AML-193 (cell line): ENCODE measurements at regions not wholly inside any gene's neighbourhood (a gene's known extent, or its start where the extent isn't known, plus 50 kb on each side); places are given as distances from the start of the nearest gene placed in this dataset.

Source experiments
- DNase-seq, 2 experiments: peaks; one replicate each; lab custom pipeline; 2025; lab: John Stamatoyannopoulos, UW

GRCh38 chr5:167790462-167791260 lies 500.8 kb upstream of the WWC1 start:
- no peak for DNase-seq

- no peak for DNase-seq
These were observed 498.9 kb upstream of the WWC1 start for GRCh38 chr5:167792514-167792913.

GRCh38 chr5:167793700-167794099 lies 497.7 kb upstream of the WWC1 start:
- no peak for DNase-seq

GRCh38 chr5:167794121-167794520 lies 497.3 kb upstream of the WWC1 start:
- DNase-seq, result no peak

- no peak for DNase-seq
These were observed 494.8 kb upstream of the WWC1 start for GRCh38 chr5:167796672-167797071.

DNA sequence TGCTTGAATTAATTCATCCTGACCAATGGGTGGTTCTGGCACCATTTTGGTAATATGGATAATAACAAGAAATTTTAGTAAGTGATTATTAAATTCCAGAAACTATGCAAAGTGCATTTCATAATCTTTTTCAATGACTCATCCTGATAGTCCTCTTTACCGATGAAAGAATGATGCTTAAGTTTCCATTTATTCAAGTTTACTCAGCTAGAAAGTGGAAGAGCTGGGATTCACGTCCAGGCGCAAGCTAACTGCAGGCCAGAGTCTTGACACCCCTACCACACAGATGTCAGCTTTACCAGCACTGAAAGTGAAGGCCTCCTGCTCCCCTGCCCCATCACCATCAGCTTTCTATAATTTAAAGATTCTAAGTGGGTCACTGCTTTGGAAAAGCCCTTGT lies 493.5 kb upstream of the WWC1 start:
- no peak for DNase-seq

- no peak for DNase-seq
These were observed 493.0 kb upstream of the WWC1 start for GRCh38 chr5:167798448-167798847.

DNA sequence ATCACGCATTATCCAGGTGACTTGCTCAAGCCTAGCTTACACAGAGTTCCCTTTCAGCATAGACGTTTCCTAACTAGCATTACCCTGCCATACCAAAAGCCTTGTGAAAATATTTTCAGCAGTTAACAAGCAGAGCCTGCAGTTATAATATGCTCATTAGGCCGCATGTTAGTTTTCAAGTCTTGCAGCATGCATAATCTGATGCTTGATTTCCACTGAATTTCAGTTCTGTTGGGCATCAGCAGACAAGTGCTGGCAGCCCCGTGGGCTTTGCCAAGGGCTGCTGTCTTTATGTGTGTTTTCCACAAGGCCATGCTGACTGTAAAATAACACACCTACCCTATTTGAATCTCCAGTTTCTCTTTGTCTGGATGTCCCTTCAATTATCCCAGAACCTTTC lies 491.0 kb upstream of the WWC1 start:
- DNase-seq, result no peak

DNA sequence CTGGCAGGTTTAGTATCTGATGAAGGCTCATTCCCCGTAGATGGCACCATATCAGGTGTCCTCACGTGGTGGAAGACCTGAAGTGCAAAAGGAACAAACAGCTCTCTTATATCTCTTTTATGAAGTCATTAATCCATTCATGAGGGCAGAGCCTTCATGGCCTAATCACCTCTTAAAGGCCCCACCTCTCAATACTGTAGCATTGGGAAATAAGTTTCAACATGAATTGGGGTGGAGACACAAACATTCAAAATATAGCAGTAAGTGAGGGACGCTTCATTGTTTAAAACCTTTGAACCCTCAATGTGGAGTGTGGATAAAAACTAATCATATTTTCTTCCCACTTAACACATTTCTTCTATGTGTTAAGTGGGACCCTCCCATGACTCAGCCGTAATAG lies 489.4 kb upstream of the WWC1 start:
- DNase-seq, result no peak

- DNase-seq, result no peak
These were observed 488.6 kb upstream of the WWC1 start for GRCh38 chr5:167802755-167803431.

DNA sequence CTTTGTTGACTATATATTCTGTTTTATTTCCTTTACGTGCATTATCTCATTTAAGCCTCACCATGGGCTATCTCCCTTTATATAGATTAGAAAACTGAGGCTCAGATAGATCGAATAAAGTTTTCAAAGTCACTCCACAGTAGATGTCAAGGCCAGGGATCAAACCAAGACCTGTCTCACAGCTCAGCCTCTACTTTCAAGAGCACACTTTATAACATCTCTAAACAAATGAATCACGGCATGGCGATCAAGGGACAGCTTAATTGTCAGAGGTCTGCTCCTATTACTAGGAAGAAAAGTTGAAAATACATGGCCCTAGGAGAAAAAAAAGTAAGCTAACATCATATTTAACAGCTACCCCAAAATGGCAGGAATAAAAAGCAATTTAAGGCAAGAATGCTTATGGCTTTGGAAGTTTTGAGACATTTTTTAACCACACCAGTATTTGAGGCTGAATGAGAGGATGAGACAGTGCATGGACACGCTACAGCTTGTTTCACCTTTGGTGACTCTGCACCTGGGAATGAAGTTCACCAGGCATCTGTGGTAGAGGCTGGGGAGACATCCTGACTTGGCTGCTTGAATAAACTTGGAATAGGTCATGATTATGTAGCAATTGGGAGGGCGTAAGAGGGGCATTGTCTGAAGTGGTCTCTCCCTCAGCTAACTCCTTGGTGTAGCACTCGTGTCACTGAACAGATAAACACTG lies 486.8 kb upstream of the WWC1 start:
- no peak for DNase-seq

GRCh38 chr5:167810573-167810972 lies 480.9 kb upstream of the WWC1 start:
- DNase-seq, result no peak

GRCh38 chr5:167812871-167813270 lies 478.6 kb upstream of the WWC1 start:
- no peak for DNase-seq

- no peak for DNase-seq
These were observed 478.1 kb upstream of the WWC1 start for GRCh38 chr5:167813389-167813788.

DNA sequence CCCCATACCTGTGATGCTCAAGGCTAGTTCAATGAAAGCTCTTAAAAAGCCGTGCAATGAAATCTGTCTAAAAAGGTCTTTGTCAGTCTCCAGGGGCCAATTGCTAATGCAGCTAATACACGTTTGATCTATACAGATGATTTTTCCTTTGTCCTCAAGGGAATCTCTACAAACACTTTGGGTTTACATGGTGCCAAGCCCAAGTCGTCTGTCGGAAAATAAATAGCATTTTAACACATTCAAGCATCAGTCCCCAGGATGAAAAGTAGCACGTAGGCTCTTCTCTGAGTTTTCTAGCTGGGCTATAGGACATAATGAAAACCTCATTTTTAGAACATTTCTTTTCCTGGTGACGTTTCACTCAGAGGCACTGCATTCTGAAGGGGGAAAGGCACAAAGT lies 477.4 kb upstream of the WWC1 start:
- no peak for DNase-seq

DNA sequence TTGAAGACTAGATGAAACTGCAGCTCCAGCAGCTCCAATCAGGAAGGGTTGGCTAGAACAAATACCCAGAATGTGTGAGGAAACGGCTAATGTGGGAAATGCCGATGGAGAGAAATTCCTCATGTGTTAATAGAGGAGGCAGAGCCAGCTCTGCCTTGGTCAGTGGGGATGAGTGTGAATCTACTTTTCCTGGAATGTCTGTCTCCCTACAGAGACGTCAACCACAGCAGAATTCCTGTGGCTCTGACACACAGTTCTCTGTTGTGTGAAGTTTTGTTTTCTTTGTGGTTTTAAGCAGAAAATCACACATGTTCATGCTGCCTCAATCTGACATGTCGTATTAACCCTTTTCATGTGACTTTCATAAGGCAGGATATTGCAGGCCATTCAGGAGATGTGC lies 476.6 kb upstream of the WWC1 start:
- no peak for DNase-seq

- peak; percentile 71 to 77 for DNase-seq
These were observed 475.1 kb upstream of the WWC1 start for GRCh38 chr5:167816354-167816753.

DNA sequence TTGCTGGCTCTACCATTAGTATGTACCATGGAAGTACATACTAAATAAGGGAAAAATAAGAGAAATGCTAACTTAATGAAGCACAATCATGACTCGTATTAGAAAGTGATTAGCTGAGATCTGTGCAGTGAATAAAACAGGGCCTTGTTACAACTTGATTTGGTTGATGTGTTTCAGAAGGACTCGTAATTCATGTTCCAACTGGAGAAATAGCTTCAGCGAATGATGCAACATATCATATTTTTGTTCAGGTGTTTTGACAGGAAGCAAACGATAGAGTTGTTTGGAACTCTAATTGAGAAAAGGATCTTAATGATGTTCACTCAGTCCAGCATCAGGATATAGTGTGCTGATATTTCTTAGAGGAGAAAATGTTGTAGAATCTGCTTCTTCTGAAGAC lies 474.6 kb upstream of the WWC1 start:
- no peak for DNase-seq

DNA sequence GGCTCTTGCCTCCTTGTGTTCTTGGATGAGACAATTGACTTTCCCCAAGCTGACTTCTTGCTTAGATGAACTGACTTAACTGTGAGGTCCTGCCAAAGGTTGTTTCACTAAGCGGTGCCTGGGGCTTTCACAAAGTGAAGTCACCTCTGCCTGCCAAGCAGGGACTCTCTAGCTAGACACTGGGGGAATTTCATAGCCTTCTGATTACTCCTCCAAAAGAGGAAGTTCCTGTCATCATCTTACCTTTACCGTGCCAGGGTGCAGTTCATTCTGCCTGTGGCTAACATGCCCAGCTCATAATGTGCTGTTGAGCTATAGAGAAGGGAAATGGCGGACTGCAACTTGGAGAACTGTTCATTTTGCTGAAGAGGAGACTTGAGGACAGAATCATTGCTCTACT lies 472.0 kb upstream of the WWC1 start:
- no peak for DNase-seq

DNA sequence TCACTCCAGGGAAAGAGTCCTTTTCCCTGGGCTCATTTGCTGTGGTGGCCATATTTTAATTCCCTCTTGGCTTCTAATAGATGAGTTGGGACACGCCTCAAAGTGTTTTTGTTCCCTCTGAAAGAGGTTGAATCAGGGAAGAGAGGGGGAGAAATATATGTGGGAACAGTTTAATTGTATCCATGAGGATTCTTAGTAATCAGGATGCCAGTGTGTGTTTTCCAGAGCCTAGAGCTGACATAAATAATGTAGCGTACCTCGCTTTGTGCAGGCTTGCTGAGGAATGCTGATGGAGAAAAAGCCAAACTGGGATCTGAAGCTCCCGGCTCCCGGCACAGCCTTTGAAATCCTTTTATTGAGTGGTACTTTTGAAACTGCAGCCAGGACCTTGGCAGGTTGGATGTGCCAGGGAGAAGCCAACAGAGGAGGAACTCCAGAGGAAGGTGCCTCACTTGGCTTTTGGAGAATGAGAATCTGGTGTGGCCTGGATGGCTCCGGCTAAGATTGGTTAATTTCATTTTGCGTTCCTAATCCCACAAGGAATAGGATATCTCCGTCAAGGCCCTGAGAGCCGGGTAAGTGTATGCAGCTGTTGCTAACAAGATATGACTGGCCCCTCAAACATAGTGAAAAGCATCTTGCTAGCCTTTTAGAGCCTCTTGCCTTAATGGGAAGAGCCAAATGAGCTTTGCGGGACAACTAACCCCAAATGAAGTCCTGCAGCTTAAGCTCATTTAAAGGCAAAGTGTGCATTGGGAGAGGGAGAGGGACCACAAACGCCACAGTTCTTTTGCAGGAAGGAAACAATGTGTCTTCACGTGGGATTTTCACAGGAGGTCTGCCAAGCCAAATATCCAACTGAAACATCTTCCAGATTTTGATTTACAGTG lies 471.1 kb upstream of the WWC1 start:
- DNase-seq, result no peak

DNA sequence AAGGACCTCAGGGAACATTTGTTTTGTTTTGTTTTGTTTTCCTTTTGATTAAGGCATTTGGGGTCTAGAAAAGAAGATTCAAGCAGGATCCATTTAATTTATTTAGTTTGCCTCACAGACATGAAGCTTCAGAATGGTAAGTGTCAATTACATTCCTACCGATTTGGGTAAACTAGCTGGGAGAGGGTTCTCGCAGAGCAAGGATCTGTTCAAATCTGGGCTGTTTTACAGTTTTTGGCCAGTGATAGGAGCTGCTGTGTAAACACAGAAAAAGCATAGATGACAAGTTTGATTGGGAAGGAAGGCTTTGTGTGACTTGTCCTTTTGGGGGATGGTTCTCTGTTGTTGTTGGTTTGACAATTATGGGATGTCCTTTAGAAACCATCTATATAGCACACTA lies 470.3 kb upstream of the WWC1 start:
- DNase-seq, result no peak

- DNase-seq, result no peak
These were observed 469.8 kb upstream of the WWC1 start for GRCh38 chr5:167821669-167822068.
